Activated naive CD4-positive, alpha-beta T cell treated with anti-CD3 and anti-CD28 coated beads for 36 hours (primary cell): ENCODE measurements at regions not wholly inside any gene's neighbourhood (a gene's known extent, or its start where the extent isn't known, plus 50 kb on each side); places are given as distances from the start of the nearest gene placed in this dataset.
"Not testable (repeated sequence)": the region's sequence is repeated elsewhere in the genome, so short reads cannot be mapped to it uniquely, and the experiment has no call there.

Experiments used
- CTCF ChIA-PET: fragments of 350-600 bp; sonication (Branson Sonifier 250); formaldehyde crosslinking; loops from one replicate; lab custom pipeline; 2021; ENCODE audit warnings: antibody characterized with exemption; lab: Charles Lee
- DNase-seq: peaks from one replicate; pipeline ENCODE4 v3.0.0-alpha.2; 2020
- H3K27ac Mint-ChIP-seq: one replicate; pipeline ENCODE4 v1.8.0; 2021; ENCODE audit warnings: mild to moderate bottlenecking, mixed read lengths
- H3K27me3 Mint-ChIP-seq: one replicate; pipeline ENCODE4 v1.8.0; 2021; ENCODE audit warnings: low read depth, mixed read lengths
- H3K36me3 Mint-ChIP-seq: one replicate; pipeline ENCODE4 v1.8.0; 2021; ENCODE audit warnings: low read depth, mixed read lengths
- H3K4me1 Mint-ChIP-seq: one replicate; pipeline ENCODE4 v1.8.0; 2021; ENCODE audit warnings: low read depth, mixed read lengths
- H3K4me3 Mint-ChIP-seq: one replicate; pipeline ENCODE4 v1.8.0; 2021; ENCODE audit warnings: mild to moderate bottlenecking, moderate library complexity, mixed read lengths
- H3K9me3 Mint-ChIP-seq: one replicate; pipeline ENCODE4 v1.8.0; 2021; ENCODE audit warnings: mixed read lengths
- intact Hi-C: fragments of 100-400 bp; cut with micrococcal nuclease; formaldehyde crosslinking; loops from one replicate; pipeline ENCODE4 v1.15.1; 2023

DNA sequence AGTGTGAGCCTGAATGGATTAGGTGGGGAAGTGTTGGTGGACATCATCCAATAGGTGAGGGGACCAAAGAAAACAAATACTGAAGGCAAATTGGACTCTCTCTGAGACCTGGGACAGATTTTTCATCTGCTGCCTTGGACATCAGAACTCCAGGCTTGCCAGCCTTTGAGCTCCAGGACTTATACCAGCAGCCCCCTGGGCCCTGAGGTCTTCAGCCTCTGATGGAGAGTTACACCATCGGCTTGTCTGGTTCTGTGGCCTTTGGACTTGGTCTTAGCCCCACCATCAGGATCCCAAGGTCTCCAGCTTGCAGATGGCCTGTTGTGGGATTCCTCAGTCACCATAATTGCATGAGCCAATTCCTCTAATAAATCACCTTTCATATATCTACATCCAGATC, 80.8 kb upstream of the SLC8A3 start:
- Mint-ChIP-seq H3K4me1 (no peaks in the 10 kb centered on the region), H3K9me3 (no peaks in the 10 kb centered on the region), H3K27me3 (peaks cover 6% of the 10 kb centered on the region), H3K36me3 (no peaks in the 10 kb centered on the region), H3K4me3 (no peak overlapping the region), H3K27ac (no peak overlapping the region)
- DNase-seq: no peak
- intact Hi-C loops: no loop called here
- CTCF ChIA-PET: no interaction called here

DNA sequence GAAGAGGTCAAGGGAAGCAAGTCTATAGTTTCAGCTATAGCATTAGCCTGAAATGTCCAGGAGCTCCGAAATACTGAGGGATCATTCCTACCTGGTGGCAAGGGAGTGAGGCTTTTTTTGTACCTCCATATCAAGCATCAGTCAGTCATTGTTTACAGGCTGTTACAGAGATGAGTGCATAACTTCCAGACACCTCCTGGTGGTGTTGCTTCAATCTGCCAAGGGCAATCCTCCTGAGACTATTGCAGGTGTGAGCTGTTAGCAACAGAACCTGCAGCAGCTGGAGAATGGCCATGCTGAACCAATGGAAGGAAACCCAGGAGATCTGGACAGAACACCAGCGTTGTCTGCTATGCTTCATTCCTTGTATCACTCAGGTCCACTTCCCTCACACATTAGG, 80.0 kb upstream of the SLC8A3 start:
- intact Hi-C loops: no loop called here
- CTCF ChIA-PET: interaction anchor here (0.7 kb wide), 2 partner anchors 14 to 1123 kb away, joined by 3 read pairs; no protein-coding TSS in a partner anchor

DNA sequence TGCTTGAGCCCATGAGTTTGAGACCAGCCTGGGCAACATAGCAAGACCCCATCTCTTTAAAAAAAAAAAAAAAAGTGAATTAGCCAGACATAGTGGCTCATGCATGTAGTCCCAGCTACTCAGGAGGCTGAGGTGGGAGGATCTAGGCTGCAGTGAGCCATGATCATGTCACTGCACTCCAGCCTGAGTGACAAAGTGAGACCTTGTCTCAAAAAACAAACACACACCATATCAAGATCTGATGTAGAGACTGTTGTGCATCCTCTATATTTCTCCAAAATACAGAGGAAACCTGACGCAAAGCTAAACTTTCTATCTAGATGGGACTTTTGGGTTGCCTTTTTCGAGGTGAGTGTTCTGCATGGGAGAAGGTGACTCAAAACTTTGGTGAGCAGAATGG, 77.4 kb upstream of the SLC8A3 start:
- intact Hi-C loops: no loop called here
- Mint-ChIP-seq H3K4me1 (no peaks in the 10 kb centered on the region), H3K36me3 (no peaks in the 10 kb centered on the region), H3K27ac (no peak overlapping the region), H3K27me3 (peaks cover 9% of the 10 kb centered on the region), H3K9me3 (no peaks in the 10 kb centered on the region), H3K4me3 (no peak overlapping the region)
- DNase-seq: no peak
- CTCF ChIA-PET: no interaction called here

More for the DNA sequence above, 80.0 kb upstream of the SLC8A3 start:
- H3K27me3 Mint-ChIP-seq: peaks cover 6% of the 10 kb centered on the region
- no peak for DNase-seq
- no peaks in the 10 kb centered on the region for H3K4me1 Mint-ChIP-seq
- no peaks in the 10 kb centered on the region for H3K36me3 Mint-ChIP-seq
- H3K4me3 Mint-ChIP-seq: no peak overlapping the region
- no peak overlapping the region for H3K27ac Mint-ChIP-seq
- H3K9me3 Mint-ChIP-seq: no peaks in the 10 kb centered on the region

DNA sequence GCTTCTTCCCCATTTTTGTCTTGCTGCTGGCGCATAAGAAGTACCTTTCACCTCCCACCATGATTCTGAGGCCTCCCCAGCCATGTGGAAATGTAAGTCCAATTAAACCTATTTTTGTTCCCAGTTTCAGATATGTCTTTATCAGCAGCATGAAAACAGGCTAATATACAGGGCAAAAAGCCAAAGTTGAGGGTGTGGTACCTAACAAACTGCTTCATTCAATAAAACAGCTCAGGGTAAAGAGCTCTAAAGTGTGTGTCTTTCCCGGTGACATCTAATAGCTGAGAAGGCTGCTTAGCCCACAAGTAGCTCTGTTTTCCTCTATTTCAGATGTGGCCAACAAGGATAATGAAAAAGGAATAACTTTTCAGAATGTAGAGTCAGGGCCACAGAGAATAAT, 76.7 kb upstream of the SLC8A3 start:
- H3K27ac Mint-ChIP-seq: no peak overlapping the region
- DNase-seq: no peak
- H3K27me3 Mint-ChIP-seq: peaks cover 9% of the 10 kb centered on the region
- no peaks in the 10 kb centered on the region for H3K9me3 Mint-ChIP-seq
- H3K36me3 Mint-ChIP-seq: no peaks in the 10 kb centered on the region
- intact Hi-C loops: no loop called here
- CTCF ChIA-PET: no interaction called here
- no peak overlapping the region for H3K4me3 Mint-ChIP-seq
- H3K4me1 Mint-ChIP-seq: no peaks in the 10 kb centered on the region

DNA sequence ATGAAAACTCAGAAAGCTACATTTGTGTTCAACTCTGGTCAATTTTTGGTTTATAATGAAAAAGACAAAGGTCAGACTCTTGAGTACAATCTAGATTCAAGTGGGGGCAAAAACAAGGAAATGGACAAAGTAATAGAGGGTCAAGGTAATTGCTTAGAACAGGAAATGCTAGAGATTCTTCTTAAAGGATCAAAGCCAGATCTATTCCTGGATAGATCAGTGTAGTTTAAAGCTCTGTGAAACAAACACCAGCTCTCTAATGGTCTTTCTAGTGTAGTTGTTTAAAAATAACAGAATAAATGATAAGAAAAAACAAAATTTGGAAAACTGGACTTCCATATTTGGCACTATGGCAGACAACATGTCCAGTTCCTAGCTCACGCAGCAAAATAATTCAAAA, 70.7 kb upstream of the SLC8A3 start:
- intact Hi-C loops: no loop called here
- no peak overlapping the region for H3K4me3 Mint-ChIP-seq
- CTCF ChIA-PET: no interaction called here
- peaks cover 26% of the 10 kb centered on the region for H3K27me3 Mint-ChIP-seq
- DNase-seq: no peak
- no peaks in the 10 kb centered on the region for H3K9me3 Mint-ChIP-seq
- H3K4me1 Mint-ChIP-seq: peaks cover 5% of the 10 kb centered on the region
- no peak overlapping the region for H3K27ac Mint-ChIP-seq
- no peaks in the 10 kb centered on the region for H3K36me3 Mint-ChIP-seq

DNA sequence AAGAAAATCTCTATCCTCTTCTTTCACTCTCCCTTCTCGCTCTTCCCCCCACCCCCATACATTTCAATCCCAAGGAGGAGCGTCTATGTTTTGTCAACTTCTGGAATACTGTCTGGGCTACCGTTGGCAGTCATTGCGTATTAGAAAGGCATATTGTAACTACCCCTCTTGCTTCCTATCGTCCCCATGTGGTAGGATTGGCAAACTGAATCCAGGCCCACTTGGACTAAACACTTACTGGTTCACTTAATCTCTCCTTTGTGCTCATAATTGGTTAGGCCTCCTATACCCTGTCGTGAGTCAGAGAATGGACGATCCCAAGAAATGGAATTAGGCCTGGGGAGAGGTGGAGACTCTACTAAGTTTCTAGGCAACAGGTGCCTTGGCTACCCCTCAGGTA, 68.8 kb upstream of the SLC8A3 start:
- Mint-ChIP-seq H3K9me3 (no peaks in the 10 kb centered on the region), H3K4me3 (no peak overlapping the region), H3K27ac (no peak overlapping the region), H3K36me3 (no peaks in the 10 kb centered on the region), H3K4me1 (peaks cover 5% of the 10 kb centered on the region), H3K27me3 (peaks cover 36% of the 10 kb centered on the region)
- peak; percentile 46 for DNase-seq
- CTCF ChIA-PET: interaction anchor here (0.6 kb wide), 1 partner anchor 283 kb away, joined by 7 read pairs; no protein-coding TSS in a partner anchor
- intact Hi-C loops: loop anchor here (2.0 kb wide), 1 partner anchor 171 kb away; no protein-coding TSS in a partner anchor

DNA sequence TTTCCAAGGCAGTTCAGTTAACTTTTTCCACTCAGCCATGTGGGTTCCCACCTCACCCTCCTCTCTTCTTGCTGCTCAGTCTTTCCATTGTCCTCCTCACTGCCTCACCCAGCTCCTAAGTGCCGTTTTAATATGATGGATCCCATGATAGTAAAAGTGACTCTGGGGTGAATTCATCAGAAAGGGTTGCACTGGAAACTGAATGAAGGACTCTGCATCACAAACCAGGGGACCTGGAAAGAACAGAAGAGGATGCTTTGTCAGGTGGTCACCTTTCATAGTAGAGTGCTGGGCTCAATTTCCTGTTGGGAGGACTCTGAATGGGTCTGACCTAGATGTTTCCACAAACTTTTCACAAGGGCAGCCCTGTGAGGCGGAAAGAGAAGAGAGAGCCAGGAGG, 67.8 kb upstream of the SLC8A3 start:
- Mint-ChIP-seq H3K9me3 (no peaks in the 10 kb centered on the region), H3K27me3 (peaks cover 40% of the 10 kb centered on the region), H3K27ac (no peak overlapping the region), H3K36me3 (no peaks in the 10 kb centered on the region), H3K4me3 (no peak overlapping the region), H3K4me1 (peaks cover 5% of the 10 kb centered on the region)
- no peak for DNase-seq
- intact Hi-C loops: loop anchor here (2.0 kb wide), 1 partner anchor 170 kb away; no protein-coding TSS in a partner anchor
- CTCF ChIA-PET: no interaction called here

DNA sequence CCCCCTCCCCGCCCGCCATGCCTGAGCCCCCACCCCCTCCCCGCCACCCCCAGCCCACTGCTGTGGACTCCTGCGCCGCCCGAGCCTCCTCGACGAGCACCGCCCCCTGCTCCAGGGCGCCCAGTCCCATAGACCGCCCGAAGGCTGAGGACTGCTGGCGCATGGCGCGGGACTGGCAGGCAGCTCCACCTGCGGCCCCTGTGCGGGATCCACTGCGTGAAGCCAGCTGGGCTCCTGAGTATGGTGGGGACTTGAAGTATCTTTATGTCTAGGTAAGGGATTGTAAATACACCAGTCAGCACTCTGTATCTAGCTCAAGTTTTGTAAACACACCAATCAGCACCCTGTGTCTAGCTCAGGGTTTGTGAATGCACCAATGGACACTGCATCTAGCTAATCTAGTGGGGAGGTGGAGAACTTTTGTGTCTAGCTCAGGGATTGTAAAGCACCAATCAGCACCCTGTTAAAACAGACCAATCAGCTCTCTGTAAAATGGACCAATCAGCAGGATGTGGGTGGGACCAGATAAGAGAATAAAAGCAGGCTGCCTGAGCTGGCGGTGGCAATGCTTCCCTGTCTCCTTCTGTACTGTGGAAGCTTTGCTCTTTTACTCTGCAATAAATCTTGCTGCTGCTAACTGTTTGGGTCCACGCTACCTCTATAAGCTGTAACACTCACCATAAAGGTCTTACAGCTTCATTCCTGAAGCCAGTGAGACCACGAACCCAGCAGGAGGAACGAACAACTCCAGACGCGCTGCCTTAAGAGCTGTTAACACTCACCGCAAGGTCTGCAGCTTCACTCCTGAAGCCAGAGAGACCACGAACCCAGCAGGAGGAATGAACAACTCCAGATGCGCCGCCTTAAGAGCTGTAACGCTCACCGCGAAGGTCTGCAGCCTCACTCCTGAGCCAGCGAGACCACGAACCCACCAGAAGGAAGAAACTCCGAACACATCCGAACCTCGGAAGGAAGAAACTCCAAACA, 66.6 kb upstream of the SLC8A3 start:
- not testable (repeated sequence) for H3K36me3 Mint-ChIP-seq, H3K9me3 Mint-ChIP-seq, H3K4me1 Mint-ChIP-seq
- peak overlapping the region; percentile 74 for H3K4me3 Mint-ChIP-seq
- CTCF ChIA-PET: interaction anchor here (0.6 to 1.3 kb wide), 4 partner anchors 9 to 316 kb away, joined by 3 read pairs; no protein-coding TSS in a partner anchor
- DNase-seq: peak; percentile 51
- peaks cover 46% of the 10 kb centered on the region for H3K27me3 Mint-ChIP-seq
- H3K27ac Mint-ChIP-seq: peak overlapping the region; percentile 19
- intact Hi-C loops: loop anchor here (2.0 kb wide), 1 partner anchor 169 kb away; no protein-coding TSS in a partner anchor

DNA sequence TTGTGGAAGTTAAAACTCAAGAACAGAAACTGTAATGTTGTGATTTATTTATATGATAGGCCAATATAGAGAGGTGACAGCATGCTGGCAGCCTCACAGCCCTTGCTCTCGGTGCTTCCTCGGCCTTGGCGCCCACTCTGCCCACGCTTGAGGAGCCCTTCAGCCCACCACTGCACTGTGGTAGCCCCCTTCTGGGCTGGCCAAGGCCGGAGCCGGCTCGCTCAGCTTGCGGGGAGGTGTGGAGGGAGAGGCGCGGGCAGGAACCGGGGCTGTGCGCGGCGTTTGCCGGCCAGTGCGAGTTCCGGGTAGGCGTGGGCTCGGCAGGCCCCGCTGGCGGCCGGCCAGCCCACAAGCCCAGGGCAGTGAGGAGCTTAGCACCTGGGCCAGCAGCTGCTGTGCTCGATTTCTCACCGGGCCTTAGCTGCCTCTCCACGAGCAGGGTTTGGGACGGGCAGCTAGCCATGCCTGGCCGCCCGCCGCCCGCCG, 65.8 kb upstream of the SLC8A3 start:
- intact Hi-C loops: no loop called here
- Mint-ChIP-seq H3K36me3 (no peaks in the 10 kb centered on the region), H3K27ac (no peak overlapping the region), H3K27me3 (peaks cover 47% of the 10 kb centered on the region), H3K4me1 (peaks cover 5% of the 10 kb centered on the region), H3K4me3 (peak overlapping the region; percentile 26), H3K9me3 (no peaks in the 10 kb centered on the region)
- CTCF ChIA-PET: no interaction called here
- DNase-seq: no peak

DNA sequence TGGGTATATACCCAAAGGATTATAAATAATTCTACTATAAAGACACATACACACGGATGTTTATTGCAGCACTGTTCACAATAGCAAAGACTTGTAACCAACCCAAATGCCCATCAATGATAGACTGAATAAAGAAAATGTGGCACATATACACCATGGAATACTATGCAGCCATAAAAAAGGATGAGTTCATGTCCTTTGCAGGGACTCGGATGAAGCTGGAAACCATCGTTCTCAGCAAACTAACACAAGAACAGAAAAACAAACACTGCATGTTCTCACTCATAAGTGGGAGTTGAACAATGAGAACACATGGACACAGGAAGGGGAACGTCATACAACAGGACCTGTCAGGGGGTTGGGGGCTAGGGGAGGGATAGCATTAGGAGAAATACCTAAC, 64.8 kb upstream of the SLC8A3 start:
- peak overlapping the region; percentile 29 for H3K4me3 Mint-ChIP-seq
- H3K4me1 Mint-ChIP-seq, H3K27ac Mint-ChIP-seq, CTCF ChIA-PET, intact Hi-C loops, H3K36me3 Mint-ChIP-seq, DNase-seq, H3K9me3 Mint-ChIP-seq: not testable (repeated sequence)
- peaks cover 47% of the 10 kb centered on the region for H3K27me3 Mint-ChIP-seq

DNA sequence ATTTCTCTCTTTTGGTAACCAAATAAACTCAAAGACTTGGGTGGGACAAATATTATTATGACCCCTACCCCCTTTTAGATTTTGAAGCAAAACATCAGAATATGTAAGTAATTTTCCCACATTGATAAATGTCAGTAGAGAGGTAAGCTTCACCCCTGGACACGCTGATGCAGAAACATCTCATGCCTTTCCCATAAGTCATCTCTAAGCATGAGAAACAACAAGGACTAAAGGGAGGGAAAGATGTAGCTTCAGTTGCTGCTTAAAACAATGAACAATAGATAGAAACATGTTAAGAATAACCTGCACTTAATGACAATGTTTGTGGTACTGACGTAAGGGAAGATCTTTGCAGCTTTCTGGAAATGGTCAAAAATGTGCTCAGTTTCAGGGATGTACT, 56.3 kb upstream of the SLC8A3 start:
- no peak overlapping the region for H3K27ac Mint-ChIP-seq
- no peak overlapping the region for H3K4me3 Mint-ChIP-seq
- peaks cover 39% of the 10 kb centered on the region for H3K27me3 Mint-ChIP-seq
- CTCF ChIA-PET: interaction anchor here (0.7 kb wide), 1 partner anchor 172 kb away, joined by 3 read pairs; no protein-coding TSS in a partner anchor
- intact Hi-C loops: no loop called here
- H3K9me3 Mint-ChIP-seq: peaks cover 4% of the 10 kb centered on the region
- no peak for DNase-seq
- H3K36me3 Mint-ChIP-seq: no peaks in the 10 kb centered on the region
- H3K4me1 Mint-ChIP-seq: no peaks in the 10 kb centered on the region

DNA sequence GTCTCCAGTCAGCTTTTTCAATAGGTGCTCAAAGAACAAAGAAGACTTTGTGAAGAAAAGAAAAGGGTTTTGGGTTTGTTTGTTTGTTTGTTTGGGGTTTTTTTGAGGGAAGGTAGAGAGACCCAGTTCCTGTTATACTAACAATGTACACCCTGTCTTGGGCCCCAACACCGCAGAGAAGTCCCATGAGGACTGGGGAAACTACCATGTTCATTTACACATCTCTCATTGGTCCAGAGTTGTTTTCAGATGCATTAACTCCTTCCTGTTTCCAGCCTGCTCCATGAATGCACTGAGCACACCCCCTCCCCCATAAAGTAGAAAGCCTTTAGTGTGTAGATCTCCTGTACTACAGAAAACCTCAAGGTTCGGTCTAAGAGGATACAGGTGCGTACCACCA, 51.1 kb upstream of the SLC8A3 start:
- no peak overlapping the region for H3K27ac Mint-ChIP-seq
- peaks cover 4% of the 10 kb centered on the region for H3K9me3 Mint-ChIP-seq
- no peak for DNase-seq
- H3K4me1 Mint-ChIP-seq: no peaks in the 10 kb centered on the region
- intact Hi-C loops: no loop called here
- H3K4me3 Mint-ChIP-seq: no peak overlapping the region
- CTCF ChIA-PET: no interaction called here
- H3K27me3 Mint-ChIP-seq: peaks cover 38% of the 10 kb centered on the region
- H3K36me3 Mint-ChIP-seq: no peaks in the 10 kb centered on the region
